A204.1 (cell line): ENCODE measurements at regions not wholly inside any gene's neighbourhood (a gene's known extent, or its start where the extent isn't known, plus 50 kb on each side); places are given as distances from the start of the nearest gene placed in this dataset.
"Not testable (repeated sequence)": the region's sequence is repeated elsewhere in the genome, so short reads cannot be mapped to it uniquely, and the experiment has no call there.

Experiments used
- FAIRE-seq: peaks from 2 replicates; lab custom pipeline; 2012; peaks lifted over from hg19 to GRCh38; lab: Jason Lieb, UNC

GRCh38 chr6:85948481-85948880 is 305.8 kb upstream of the SYNCRIP start:
- FAIRE-seq, result no peak

GRCh38 chr6:85945459-85946185 is 302.9 kb upstream of the SYNCRIP start:
- FAIRE-seq, result no peak

- FAIRE-seq, result no peak
Measured at GRCh38 chr6:85944776-85945175, 302.1 kb upstream of the SYNCRIP start.

GRCh38 chr6:85942844-85943243 is 300.2 kb upstream of the SYNCRIP start:
- FAIRE-seq, result no peak

- FAIRE-seq, result no peak
Measured at GRCh38 chr6:85936916-85937315, 294.2 kb upstream of the SYNCRIP start.

- peak; percentile 39 for FAIRE-seq
Measured at GRCh38 chr6:85923013-85923430, 280.3 kb upstream of the SYNCRIP start.

GRCh38 chr6:85920782-85921181 is 278.1 kb upstream of the SYNCRIP start:
- FAIRE-seq, result no peak

GRCh38 chr6:85917522-85917921 is 274.8 kb upstream of the SYNCRIP start:
- FAIRE-seq, result no peak

GRCh38 chr6:85913001-85913400 is 270.3 kb upstream of the SYNCRIP start:
- FAIRE-seq, result no peak

GRCh38 chr6:85912582-85912981 is 269.9 kb upstream of the SYNCRIP start:
- no peak for FAIRE-seq

- no peak for FAIRE-seq
Measured at GRCh38 chr6:85911067-85911466, 268.4 kb upstream of the SYNCRIP start.

- not testable (repeated sequence) for FAIRE-seq
Measured at GRCh38 chr6:85908120-85908519, 265.4 kb upstream of the SYNCRIP start.

GRCh38 chr6:85892346-85892745 is 249.7 kb upstream of the SYNCRIP start:
- FAIRE-seq, result no peak

- no peak for FAIRE-seq
Measured at GRCh38 chr6:85887461-85887860, 244.8 kb upstream of the SYNCRIP start.

GRCh38 chr6:85868685-85869084 is 226.0 kb upstream of the SYNCRIP start:
- FAIRE-seq, result no peak

- FAIRE-seq, result no peak
Measured at GRCh38 chr6:85867595-85867994, 224.9 kb upstream of the SYNCRIP start.

- FAIRE-seq, result no peak
Measured at GRCh38 chr6:85866758-85867401, 224.2 kb upstream of the SYNCRIP start.

- FAIRE-seq, result no peak
Measured at GRCh38 chr6:85866370-85866730, 223.7 kb upstream of the SYNCRIP start.

GRCh38 chr6:85865420-85866369 is 223.0 kb upstream of the SYNCRIP start:
- no peak for FAIRE-seq

GRCh38 chr6:85864453-85865401 is 222.0 kb upstream of the SYNCRIP start:
- no peak for FAIRE-seq

- no peak for FAIRE-seq
Measured at GRCh38 chr6:85856235-85856634, 213.5 kb upstream of the SYNCRIP start.
